ENCODE measurements at regions not wholly inside any gene's neighbourhood (a gene's known extent, or its start where the extent isn't known, plus 50 kb on each side); places are given as distances from the start of the nearest gene placed in this dataset.
A peak's percentile ranks its signal among the peaks of the same experiment; 100 is the strongest.

- no peak for TF ChIP-seq MBNL3 (CRISPR knock-in tag; conservative IDR thresholded peaks at IDR 0.05)
- no peak for TF ChIP-seq ZSCAN22 (CRISPR knock-in tag; IDR thresholded peaks at IDR 0.05)
- TF ChIP-seq CREB3 (CRISPR knock-in tag; IDR thresholded peaks at IDR 0.05): no peak
- TF ChIP-seq DMAP1 (CRISPR knock-in tag; IDR thresholded peaks at IDR 0.05): 0 out of 2 replicates have a peak, but pooled peaks have one; percentile 44
- TF ChIP-seq, protein P1, sequence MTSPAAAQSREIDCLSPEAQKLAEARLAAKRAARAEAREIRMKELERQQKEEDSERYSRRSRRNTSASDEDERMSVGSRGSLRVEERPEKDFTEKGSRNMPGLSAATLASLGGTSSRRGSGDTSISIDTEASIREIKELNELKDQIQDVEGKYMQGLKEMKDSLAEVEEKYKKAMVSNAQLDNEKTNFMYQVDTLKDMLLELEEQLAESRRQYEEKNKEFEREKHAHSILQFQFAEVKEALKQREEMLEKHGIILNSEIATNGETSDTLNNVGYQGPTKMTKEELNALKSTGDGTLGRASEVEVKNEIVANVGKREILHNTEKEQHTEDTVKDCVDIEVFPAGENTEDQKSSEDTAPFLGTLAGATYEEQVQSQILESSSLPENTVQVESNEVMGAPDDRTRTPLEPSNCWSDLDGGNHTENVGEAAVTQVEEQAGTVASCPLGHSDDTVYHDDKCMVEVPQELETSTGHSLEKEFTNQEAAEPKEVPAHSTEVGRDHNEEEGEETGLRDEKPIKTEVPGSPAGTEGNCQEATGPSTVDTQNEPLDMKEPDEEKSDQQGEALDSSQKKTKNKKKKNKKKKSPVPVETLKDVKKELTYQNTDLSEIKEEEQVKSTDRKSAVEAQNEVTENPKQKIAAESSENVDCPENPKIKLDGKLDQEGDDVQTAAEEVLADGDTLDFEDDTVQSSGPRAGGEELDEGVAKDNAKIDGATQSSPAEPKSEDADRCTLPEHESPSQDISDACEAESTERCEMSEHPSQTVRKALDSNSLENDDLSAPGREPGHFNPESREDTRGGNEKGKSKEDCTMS (CRISPR knock-in tag; conservative IDR thresholded peaks at IDR 0.05): no peak
- TF ChIP-seq ZBED4 (CRISPR knock-in tag; IDR thresholded peaks at IDR 0.05; ENCODE audit: borderline replicate concordance): no peak; the same call in 1 of the 2 replicates
- peak; percentile 82 for TF ChIP-seq FOSL2 (CRISPR knock-in tag; IDR thresholded peaks at IDR 0.05)
- no peak for TF ChIP-seq KMT2A (CRISPR knock-in tag; IDR thresholded peaks at IDR 0.05)
- peak; percentile 97 for TF ChIP-seq RNF2 (conservative IDR thresholded peaks at IDR 0.05; ENCODE audit: low read depth)
- peak; percentile 58 for TF ChIP-seq ELF1 (CRISPR knock-in tag; IDR thresholded peaks at IDR 0.05)
- no peak for TF ChIP-seq BRD4 (CRISPR knock-in tag; IDR thresholded peaks at IDR 0.05)
- 0 out of 2 replicates have a peak, but pooled peaks have one; percentile 51 for TF ChIP-seq ZNF230 (CRISPR knock-in tag; IDR thresholded peaks at IDR 0.05)
- TF ChIP-seq SSRP1 (CRISPR knock-in tag; IDR thresholded peaks at IDR 0.05): no peak
- no peak for TF ChIP-seq ZNF235 (CRISPR knock-in tag; IDR thresholded peaks at IDR 0.05; ENCODE audit: borderline replicate concordance)
- peak; percentile 78; the same call in 1 of the 2 replicates for TF ChIP-seq ZSCAN9 (CRISPR knock-in tag; IDR thresholded peaks at IDR 0.05; ENCODE audit: borderline replicate concordance)
- TF ChIP-seq ZIK1 (CRISPR knock-in tag; IDR thresholded peaks at IDR 0.05; ENCODE audit: borderline replicate concordance, low read depth): no peak
- TF ChIP-seq ZBTB49 (CRISPR knock-in tag; IDR thresholded peaks at IDR 0.05; ENCODE audit: borderline replicate concordance): no peak
- no peak for TF ChIP-seq SATB2 (CRISPR knock-in tag; IDR thresholded peaks at IDR 0.05)
- no peak for TF ChIP-seq TAF1 (CRISPR knock-in tag; IDR thresholded peaks at IDR 0.05)
- peak; percentile 54; the same call in 1 of the 2 replicates for TF ChIP-seq ZNF891 (CRISPR knock-in tag; IDR thresholded peaks at IDR 0.05)
- peak; percentile 75; the same call in 1 of the 2 replicates for TF ChIP-seq IRF9 (CRISPR knock-in tag; IDR thresholded peaks at IDR 0.05; ENCODE audit: borderline replicate concordance)
Observed at GRCh38 chr20:48283470-48284110, 498.3 kb upstream of the SULF2 start (continued).
